GM12865 (cell line): ENCODE measurements at regions not wholly inside any gene's neighbourhood (a gene's known extent, or its start where the extent isn't known, plus 50 kb on each side); places are given as distances from the start of the nearest gene placed in this dataset.

Experiments
- DNase-seq: peaks from one replicate; pipeline ENCODE4 v3.0.0; 2010; ENCODE audit warnings: low read depth
- H3K4me3 ChIP-seq: 2 replicates; pipeline ENCODE4 v1.5.1; 2011; ENCODE audit warnings: mild to moderate bottlenecking, low read depth, low read length, control low read depth
- TF ChIP-seq, protein P1 (sequence below): IDR thresholded peaks from 2 replicates; pipeline ENCODE4 v1.5.1; 2011; ENCODE audit warnings: low read length, control low read depth, low read depth, inconsistent platforms; ENCODE audit not compliant: insufficient read depth; ENCODE audit errors: missing control alignments

DNA sequence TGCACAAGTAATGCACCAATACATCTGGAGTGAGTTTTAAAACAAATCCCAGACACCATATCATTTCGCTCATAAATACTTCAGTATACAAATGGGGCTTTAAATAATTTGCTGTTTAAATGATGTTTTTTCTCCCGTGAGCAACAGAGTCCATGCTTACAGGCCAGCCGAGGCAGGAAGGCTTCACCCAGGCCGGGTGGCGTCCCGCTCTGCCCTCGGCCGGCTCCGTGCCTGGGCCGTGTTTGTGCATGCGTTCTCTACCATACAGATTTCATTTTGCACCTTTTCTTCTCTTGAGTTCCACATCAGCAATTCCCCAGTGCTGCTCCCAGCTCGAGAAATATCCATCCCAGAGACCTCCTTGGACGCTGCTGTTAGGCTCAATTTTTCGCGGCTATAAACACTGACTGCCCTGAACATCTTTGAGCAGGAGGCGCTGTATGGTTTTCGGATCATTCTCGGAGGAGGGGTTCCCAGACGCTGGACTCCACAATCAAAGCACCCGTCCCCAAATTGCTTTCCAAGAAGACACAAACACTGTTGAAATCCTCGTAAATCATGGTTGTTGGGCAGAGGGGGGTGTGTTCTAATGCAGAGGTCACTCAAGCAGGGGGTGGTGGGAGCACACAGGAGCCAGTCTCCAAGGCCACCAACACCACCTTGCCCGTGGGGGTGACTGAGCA lies 91.6 kb downstream of the MICALL2 start:
- H3K4me3 ChIP-seq, result no peak overlapping the region
- TF ChIP-seq, protein P1, sequence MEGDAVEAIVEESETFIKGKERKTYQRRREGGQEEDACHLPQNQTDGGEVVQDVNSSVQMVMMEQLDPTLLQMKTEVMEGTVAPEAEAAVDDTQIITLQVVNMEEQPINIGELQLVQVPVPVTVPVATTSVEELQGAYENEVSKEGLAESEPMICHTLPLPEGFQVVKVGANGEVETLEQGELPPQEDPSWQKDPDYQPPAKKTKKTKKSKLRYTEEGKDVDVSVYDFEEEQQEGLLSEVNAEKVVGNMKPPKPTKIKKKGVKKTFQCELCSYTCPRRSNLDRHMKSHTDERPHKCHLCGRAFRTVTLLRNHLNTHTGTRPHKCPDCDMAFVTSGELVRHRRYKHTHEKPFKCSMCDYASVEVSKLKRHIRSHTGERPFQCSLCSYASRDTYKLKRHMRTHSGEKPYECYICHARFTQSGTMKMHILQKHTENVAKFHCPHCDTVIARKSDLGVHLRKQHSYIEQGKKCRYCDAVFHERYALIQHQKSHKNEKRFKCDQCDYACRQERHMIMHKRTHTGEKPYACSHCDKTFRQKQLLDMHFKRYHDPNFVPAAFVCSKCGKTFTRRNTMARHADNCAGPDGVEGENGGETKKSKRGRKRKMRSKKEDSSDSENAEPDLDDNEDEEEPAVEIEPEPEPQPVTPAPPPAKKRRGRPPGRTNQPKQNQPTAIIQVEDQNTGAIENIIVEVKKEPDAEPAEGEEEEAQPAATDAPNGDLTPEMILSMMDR, result no peak
- DNase-seq, result no peak

DNA sequence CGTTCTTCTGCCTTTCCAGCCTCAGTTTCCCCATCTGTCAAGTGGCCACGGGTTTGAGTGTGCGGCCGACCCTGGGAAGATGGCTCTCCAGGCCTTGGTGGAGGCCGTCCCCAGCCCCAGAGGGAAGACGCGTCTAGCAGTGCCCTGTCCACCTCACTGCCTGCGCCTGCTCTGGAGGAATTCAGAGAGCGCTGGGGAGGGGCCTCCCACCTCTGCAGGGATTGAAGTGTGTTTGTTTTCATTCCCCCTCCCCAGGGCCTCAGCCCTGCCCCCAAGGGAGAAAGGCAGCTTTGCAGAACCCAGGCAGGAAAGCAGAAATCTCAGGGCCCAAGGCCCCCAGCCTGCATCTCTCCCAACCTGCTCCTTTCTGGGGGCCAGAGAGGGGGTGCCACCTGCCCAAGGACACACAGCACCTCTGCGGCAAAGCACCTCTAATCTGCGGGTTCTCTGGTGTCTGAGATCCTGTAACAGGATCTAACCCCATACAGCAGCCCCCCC lies 91.0 kb downstream of the MICALL2 start:
- TF ChIP-seq, protein P1, result no peak
- H3K4me3 ChIP-seq, result no peak overlapping the region
- no peak for DNase-seq

DNA sequence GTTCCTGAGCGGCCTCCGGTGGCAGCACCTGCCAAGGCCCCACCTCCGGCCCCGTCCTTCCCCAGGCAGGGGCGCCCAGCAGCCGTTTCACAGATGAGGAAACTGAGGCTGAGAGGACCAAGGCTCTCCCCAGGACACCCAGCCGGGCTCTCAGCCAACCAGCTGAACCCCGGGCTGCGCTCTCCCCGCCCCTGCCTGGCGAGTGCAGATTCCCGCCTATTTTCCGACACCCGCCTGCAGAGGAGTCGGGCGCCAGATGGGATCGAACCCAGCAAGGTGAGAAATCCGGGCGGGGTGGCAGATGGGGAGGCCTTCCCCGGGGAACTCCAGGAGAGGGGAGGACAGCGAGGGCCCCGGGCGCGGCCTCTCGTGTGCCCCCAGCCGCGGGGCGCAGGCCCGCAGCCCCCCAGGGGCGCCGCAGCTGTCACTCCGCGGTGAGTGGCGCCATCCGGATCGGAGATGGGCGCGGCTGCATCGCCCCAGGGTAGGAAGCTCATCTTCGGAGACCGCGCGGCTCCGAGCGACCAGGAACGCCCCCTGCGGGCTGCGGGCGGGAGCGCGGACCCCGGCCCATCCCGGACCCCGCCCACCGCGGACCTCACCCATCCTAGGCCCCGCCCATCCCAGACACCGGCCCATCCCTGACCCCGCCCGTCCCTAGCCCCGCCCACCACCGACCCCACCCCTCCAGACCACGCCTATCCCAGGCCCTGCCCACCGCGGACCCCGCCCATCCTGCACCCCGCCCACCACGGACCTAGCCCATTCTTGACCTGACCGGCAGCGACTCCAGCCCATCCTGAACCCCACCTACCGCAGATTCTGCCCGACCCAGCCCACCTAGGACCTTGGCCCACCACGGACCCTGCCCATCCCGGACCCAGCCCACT lies 90.3 kb downstream of the MICALL2 start:
- TF ChIP-seq, protein P1, result no peak
- no peak overlapping the region for H3K4me3 ChIP-seq
- peak; percentile 23 for DNase-seq

DNA sequence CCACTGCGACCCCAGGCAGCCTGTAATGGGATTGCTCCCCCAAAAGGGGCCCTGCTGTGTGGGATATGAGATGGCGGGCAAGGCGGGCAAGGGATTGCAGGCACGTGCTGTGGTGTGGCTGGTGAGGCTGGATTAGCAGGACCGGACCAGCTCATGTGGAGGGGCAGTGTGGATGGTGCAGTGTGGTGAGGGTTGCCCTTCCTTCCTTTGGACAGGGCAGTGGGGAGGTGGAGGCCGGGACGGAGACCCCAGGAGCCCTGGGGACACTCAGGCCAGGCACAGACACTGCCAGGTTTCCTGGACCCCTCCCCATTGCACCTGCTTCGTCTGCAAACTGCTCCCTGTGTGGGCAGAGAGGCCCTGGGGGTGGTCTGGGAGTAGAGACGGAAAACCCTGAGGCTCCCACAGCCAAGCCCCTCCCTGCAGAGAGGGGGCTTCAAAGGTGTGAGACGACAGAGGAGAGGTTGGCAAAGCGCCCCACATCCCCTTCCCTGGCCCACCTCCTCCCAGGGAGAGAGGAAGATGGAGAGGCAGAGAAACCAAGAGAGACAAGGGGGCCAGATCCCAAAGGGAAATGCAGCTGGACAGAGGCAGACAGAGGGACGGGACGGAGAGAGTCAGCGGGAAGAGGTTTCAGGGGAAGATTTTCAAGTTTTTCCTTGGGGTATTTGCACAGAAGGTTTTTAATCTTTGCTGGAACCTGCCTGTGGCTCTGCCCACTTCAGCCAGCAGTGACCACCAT lies 89.2 kb downstream of the MICALL2 start:
- no peak overlapping the region for H3K4me3 ChIP-seq
- no peak for DNase-seq
- TF ChIP-seq, protein P1, result no peak

DNA sequence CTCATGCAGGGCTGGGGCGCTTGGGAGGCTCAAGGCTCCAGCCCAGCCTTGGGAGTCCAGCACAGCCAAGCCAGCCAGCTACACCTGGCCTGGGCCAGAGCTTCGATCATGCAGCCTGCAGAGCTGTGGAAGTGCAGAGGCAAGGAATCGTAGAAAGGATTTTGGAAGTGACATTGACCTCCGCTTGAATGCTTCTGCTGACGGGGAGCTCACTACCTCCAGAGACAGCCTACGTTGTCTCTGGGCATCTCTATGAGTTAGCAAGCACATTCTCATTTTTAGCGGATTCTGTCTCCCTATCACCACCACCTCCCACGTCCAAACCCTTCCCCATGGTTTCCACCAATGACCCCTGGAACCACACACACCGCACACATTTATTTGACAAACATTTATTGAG lies 88.5 kb downstream of the MICALL2 start:
- no peak overlapping the region for H3K4me3 ChIP-seq
- TF ChIP-seq, protein P1, result no peak
- DNase-seq, result no peak

DNA sequence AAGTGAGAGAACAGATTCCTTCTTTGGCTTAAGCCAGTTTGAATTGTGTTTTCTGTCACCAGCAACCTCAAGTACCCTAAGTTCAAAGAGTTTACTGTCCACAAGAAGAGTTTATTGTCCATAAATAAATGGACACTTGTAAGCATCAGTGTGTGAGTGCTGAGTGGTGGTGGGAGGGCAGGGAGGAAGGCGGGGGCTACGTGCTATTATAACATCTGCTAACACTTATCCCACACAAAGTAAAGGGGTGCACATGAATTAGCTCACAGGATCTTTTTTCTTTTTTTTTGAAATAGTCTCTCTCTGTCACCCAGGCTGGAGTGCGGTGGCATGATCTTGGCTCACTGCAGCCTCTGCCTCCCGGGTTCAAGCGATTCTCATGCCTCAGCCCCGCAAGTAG lies 87.2 kb downstream of the MICALL2 start:
- TF ChIP-seq, protein P1, result no peak
- H3K4me3 ChIP-seq, result no peak overlapping the region
- DNase-seq, result no peak
